ENCODE measurements at regions not wholly inside any gene's neighbourhood (a gene's known extent, or its start where the extent isn't known, plus 50 kb on each side); places are given as distances from the start of the nearest gene placed in this dataset.

GRCh38 chr3:72152551-72153476 lies 367.9 kb upstream of the PROK2 start:
- TF ChIP-seq MAX (IDR thresholded peaks at IDR 0.05; ENCODE audit: low read depth, low read length) (no peak), POLR2A (IDR thresholded peaks at IDR 0.05; ENCODE audit: extremely low read depth, insufficient read length) (no peak), CTCF (IDR thresholded peaks at IDR 0.05; ENCODE audit: low read depth, low read length) (no peak), MYC (IDR thresholded peaks at IDR 0.05; ENCODE audit: low read depth, low read length) (no peak)
- no peak for DNase-seq (ENCODE audit: low read depth)
- no peak overlapping the region for H3K4me3 ChIP-seq (ENCODE audit: low read depth, low read length)

- no peak overlapping the region for H3K4me3 ChIP-seq (ENCODE audit: low read depth, low read length)
- TF ChIP-seq MAX (IDR thresholded peaks at IDR 0.05; ENCODE audit: low read depth, low read length) (no peak), POLR2A (IDR thresholded peaks at IDR 0.05; ENCODE audit: extremely low read depth, insufficient read length) (no peak), MYC (IDR thresholded peaks at IDR 0.05; ENCODE audit: low read depth, low read length) (no peak), CTCF (IDR thresholded peaks at IDR 0.05; ENCODE audit: low read depth, low read length) (no peak)
- no peak for DNase-seq (ENCODE audit: low read depth)
Measured at GRCh38 chr3:72151465-72152238, 366.7 kb upstream of the PROK2 start.

- no peak overlapping the region for H3K4me3 ChIP-seq (ENCODE audit: low read depth, low read length)
- TF ChIP-seq CTCF (IDR thresholded peaks at IDR 0.05; ENCODE audit: low read depth, low read length) (no peak), MAX (IDR thresholded peaks at IDR 0.05; ENCODE audit: low read depth, low read length) (no peak), MYC (IDR thresholded peaks at IDR 0.05; ENCODE audit: low read depth, low read length) (no peak), POLR2A (IDR thresholded peaks at IDR 0.05; ENCODE audit: extremely low read depth, insufficient read length) (no peak)
- DNase-seq (ENCODE audit: low read depth): no peak
Measured at GRCh38 chr3:72150634-72151412, 365.9 kb upstream of the PROK2 start.

GRCh38 chr3:72149645-72150300 lies 364.8 kb upstream of the PROK2 start:
- no peak overlapping the region for H3K4me3 ChIP-seq (ENCODE audit: low read depth, low read length)
- no peak for DNase-seq (ENCODE audit: low read depth)
- TF ChIP-seq CTCF (IDR thresholded peaks at IDR 0.05; ENCODE audit: low read depth, low read length) (no peak), MAX (IDR thresholded peaks at IDR 0.05; ENCODE audit: low read depth, low read length) (no peak)

GRCh38 chr3:72147600-72147999 lies 362.7 kb upstream of the PROK2 start:
- H3K4me3 ChIP-seq (ENCODE audit: low read depth, low read length): no peak overlapping the region
- DNase-seq (ENCODE audit: low read depth): no peak
- TF ChIP-seq MYC (IDR thresholded peaks at IDR 0.05; ENCODE audit: low read depth, low read length): no peak
- no peak for TF ChIP-seq CTCF (IDR thresholded peaks at IDR 0.05; ENCODE audit: low read depth, low read length)
- TF ChIP-seq MAX (IDR thresholded peaks at IDR 0.05; ENCODE audit: low read depth, low read length): no peak
- no peak for TF ChIP-seq POLR2A (IDR thresholded peaks at IDR 0.05; ENCODE audit: extremely low read depth, insufficient read length)
